HG02763 (cell line): ENCODE measurements at regions not wholly inside any gene's neighbourhood (a gene's known extent, or its start where the extent isn't known, plus 50 kb on each side); places are given as distances from the start of the nearest gene placed in this dataset.

Experiments used
- ATAC-seq: cut with Tn5 transposase; IDR thresholded peaks from one replicate; pipeline ENCODE4 v1.9.1; 2021; ENCODE audit warnings: mild to moderate bottlenecking, moderate library complexity; ENCODE audit not compliant: unreplicated experiment

GRCh38 chr7:13027321-13027720, 339.9 kb downstream of the ARL4A start:
- ATAC-seq: no peak

DNA sequence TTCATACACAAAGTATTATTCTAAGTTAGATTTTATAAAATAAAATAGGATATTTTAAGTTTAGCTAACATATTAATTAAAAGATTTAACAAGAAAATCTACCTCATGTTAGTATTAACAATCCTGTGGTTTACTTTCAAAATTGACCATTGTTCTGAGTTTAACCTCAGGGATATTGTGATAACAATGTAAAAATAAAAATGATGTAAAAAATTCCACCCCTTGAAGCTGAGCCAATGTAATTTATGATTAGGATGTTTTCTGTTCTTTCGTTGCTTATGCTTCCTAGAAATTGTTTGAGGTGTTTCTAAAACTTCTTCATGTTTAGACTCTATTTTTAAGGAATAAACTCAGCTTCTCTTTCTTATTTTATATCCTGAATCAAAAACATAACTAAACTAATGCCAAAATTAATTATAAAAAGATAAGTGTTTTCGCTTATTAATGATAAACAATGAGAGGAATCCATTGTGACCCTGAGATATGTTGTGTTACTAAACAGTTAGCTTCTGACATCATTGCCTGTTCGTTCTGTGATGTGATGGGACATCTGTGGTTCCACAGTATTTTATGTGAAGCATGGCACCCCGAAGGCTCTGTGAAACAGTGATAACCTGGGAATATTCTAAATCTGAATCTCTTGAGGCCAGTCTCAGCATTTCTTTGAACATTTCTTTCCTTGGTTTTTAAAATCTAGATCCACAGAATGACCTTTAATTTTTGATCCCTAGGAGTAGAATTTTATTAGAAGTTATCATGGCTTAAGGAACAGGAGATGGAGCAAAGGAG, 340.8 kb downstream of the ARL4A start:
- no peak for ATAC-seq

GRCh38 chr7:13028825-13029099, 341.3 kb downstream of the ARL4A start:
- ATAC-seq: no peak

- ATAC-seq: no peak
Measured at GRCh38 chr7:13031468-13031867, 344.0 kb downstream of the ARL4A start.

DNA sequence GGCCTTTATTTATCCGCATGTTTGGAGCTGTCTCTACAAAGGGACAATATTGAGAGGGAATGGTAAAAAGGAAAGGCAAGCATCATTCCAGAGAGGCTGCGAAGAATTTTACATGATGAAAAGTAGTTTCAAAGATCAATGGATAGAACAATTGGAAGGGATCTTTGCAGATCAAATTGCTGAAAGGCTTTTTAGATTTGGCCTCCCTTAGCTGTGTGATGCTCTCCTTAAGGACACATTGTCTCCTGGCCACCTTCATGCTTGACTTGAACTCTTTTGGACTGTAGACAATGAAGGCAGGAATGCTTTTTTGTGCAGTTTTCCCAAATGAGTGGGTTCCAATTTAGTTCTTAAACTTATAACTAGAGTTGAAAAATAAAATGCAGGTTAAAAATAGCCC, 344.7 kb downstream of the ARL4A start:
- no peak for ATAC-seq

DNA sequence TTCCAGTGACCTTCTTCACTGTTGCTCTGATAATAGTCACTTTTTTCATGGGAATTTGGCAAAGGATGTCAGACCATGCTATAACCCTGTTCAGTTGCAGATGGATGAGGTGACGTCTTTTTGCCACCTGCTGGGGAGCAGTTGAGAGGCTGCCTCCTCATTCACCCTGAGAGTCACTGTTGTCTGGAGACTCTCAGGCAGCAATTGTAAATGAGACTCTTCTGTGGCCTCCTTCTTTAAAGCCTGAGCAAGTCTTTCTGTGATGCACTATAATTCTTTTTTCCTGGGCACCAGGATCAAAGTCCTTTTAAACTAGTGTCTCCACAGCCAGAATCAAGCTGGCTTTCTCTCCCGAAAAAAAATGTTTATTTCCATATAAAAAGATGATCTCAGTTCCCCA, 345.1 kb downstream of the ARL4A start:
- no peak for ATAC-seq

DNA sequence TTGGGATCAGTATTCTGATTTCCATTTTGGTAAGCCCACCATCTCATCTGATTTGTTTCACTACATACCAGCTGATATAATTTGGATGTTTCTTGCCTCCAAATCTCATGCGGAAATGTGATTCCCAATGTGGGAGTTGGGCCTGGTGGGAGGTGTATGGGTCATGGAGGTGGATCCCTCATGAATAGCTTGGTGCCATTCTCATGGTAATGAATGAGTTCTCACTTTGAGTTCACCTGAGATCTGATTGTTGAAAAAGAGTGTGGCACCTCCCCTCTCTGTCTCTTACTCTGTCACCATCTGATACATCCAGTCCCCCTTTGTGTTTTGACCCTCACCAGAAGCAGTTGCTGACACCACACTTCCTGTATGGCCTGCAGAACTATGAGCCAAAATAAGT, 347.3 kb downstream of the ARL4A start:
- ATAC-seq: no peak

DNA sequence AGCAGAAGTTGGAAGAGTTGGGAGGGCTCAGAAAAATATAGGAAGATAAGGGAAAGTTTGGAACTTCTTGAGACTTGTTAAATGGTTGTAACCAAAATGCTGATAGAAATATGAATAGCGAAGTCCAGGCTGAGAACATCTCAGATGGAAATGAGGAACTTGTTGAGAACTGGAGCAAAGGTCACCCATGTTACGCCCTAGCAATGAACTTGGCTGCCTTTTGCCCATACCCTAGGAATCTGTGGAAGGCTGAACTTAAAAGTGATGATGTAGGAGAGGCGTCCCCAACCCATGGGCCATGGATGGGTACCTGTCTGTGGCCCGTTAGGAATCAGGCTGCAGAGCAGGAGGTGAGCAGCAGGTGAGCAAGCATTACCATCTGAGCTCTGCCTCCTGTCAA, 347.8 kb downstream of the ARL4A start:
- no peak for ATAC-seq

DNA sequence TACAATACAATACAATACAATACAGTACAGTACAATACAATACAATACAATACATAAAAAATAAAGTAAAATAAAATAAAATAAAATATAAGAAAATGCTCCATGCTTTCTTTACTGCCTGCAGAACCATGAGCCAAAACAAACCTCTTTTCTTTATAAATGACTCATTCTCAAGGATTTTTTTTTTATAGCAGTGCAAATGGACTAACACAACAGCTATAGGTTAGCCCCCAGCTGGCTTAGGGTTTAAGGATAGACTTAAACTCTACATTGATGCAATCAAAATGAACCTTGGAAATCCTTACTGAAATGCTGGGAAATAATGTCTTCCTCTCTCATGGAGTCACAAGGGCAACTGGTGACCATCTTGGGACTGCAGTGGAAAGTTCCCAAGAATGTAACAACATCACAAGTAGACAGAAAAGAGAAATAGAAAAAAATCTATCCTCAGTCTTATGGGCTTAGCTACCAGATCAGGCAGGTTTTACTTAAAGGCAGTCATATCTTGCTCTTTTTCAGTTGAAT, 348.9 kb downstream of the ARL4A start:
- ATAC-seq: no peak

DNA sequence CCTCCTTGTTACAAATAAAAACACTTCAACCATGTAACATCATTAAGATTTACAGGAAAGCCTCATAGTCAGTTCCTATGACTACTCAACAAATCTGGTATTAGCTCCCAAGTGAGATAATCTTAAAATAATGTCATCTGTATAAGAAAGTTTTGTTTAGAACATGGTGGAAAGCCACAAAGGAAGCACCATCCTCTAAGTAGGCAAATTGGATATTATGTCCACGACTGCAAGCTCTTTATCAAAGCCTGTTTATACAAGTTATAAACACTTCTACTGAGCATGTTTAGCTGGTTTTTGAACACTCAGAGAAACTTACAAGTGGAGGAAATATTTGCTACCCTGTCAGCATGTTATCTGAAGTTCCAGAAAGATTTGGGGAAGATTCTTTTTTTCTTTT, 349.8 kb downstream of the ARL4A start:
- ATAC-seq: no peak

- no peak for ATAC-seq
Measured at GRCh38 chr7:13041368-13041988, 354.0 kb downstream of the ARL4A start.

- no peak for ATAC-seq
Measured at GRCh38 chr7:13042605-13043236, 355.3 kb downstream of the ARL4A start.

DNA sequence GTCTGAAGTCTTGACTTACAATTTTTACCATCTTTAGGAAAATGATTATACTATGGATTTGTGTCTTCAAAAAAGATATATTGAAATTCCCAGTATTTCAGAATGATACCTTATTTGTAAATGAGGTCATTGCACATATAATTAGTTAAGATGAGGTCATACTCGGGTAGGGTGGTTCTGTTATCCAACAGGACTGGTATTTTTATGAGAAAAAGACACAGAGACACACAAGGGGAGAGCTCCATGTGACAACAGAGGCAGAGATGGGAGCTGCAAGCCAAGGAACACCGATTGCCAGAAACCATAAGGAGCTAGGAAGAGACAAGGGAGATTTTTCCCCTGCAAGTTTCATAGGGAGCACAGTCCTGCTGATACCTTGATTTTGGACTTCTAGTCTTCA, 356.9 kb downstream of the ARL4A start:
- no peak for ATAC-seq

- ATAC-seq: peak; percentile 42
Measured at GRCh38 chr7:13047061-13047460, 359.6 kb downstream of the ARL4A start.

DNA sequence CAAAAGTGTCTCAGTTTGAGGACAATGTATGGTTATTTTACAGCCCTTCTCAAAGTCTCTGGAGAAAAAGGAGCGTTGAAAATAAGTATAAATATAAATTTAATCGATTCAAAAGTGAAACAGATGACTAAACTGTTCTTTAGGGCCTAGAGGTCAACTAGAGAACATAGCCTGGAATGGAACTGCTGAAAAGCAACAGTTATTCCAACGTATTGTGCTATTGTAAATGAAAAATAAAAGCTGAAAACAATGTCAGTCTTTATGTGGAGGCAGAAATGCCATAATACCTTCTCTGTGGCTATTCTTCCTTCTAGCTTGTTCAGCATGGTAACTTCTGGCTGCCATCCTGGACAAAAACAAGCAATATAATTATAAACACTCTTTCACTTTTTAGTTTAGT, 362.5 kb downstream of the ARL4A start:
- ATAC-seq: no peak

DNA sequence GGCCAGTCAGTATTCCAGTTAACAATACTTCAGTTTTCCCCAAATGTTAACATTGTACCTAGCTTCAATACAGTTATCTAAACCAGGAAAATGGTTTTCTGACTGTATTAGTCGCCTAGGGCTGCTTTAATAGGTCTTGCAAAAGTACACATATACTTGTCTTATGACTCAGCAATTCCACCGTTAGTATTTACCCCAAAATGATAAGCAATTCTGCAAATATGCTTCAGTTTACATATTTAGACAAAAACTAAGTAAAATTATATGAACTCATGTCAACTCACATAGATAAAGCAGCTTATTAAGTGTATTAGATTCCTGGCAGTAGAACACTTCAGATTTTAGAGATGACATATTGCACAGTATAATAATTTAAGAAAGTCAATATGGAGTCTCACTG, 363.3 kb downstream of the ARL4A start:
- no peak for ATAC-seq

- ATAC-seq: no peak
Measured at GRCh38 chr7:13055732-13056368, 368.4 kb downstream of the ARL4A start.

DNA sequence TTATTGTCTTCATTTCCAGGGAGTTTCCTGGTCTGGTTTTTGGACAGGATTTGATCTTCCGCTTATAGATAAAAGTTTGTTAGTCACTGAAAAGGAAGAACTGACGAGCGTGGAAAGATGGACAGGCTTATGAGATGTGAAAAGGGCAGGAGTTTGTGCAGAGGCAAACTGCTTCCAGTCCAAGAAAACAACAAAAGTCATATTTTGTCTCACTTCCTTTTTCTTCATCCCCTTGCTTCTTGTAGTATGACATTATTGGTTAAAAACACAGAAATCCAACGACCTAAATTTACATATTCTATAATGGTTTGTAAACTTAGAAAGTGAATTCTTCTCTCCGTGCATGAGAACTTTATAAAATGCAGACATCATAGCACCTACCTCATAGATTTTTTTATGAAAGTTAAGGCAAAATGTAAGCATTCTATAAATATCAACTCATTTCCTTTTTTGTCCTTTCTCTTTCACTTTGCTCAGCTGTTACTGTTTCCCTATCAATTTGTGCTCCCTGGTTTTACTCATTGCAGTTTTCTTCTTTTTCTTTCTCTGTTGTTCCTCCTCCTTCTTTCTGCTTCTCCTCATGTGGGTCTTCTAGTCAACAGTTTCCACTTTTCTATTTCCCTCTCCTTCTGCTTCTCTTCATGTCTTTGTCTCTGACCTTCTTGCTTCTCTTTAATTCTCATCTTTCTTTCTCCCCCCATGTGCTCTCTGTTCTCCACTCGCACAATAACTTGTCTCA, 370.2 kb downstream of the ARL4A start:
- ATAC-seq: peak; percentile 96

DNA sequence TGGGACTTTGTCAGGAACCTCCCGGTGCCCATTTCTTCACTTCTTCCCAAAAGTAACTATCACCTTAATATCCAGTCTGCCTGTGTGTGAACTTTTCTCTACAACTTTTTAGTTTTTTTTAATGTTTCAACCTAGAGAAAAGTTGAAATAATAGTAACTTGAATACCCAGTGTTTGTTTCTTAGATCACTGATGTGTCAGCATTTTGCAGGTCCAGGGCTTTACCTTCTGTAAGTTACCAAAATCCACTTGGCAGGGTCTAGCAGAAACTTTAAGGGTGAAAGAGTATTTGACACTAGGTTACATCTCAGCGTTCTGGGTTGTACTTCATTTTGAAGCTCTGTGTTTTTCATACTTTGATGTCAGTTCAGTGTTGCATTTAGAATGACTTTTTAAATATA, 372.7 kb downstream of the ARL4A start:
- ATAC-seq: no peak

DNA sequence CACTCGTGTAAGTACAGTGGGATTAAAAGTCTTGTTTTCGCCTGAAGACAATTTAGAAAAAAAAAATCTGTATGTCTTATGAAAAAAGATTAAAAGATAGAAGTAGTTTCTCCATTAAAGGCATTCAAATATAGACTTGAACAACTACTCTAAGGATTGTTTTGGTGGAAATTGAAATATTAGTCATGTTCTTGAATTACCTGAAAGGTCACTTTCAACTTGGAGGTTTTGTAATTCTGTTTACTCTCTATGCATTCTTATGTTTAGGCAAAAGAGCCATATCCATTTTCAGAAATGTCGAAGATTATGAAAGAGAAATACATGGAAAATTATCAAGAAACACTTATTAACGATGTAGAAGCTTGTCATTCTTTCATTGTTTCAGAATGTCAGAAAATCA, 373.7 kb downstream of the ARL4A start:
- ATAC-seq: no peak

DNA sequence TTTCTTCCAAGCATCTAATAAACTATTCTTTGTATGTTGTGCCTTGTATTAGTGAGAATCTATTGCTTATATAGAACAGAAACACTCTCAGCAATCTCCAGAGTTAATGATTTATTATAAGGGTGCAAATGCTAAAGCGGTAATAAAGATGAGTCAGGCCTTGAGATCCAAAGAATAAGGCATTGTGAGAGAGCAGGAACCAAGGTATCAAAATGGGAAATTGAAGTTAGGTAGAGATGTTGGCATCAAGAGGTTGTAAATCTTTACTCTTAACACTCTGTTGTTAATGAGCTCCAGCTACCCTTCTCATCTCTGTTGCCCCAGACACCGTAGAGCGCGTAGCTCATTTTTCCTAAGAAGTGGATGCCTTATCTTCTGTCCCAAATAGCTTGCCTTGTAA, 375.2 kb downstream of the ARL4A start:
- ATAC-seq: no peak
